SHP77 treated with DMSO at 0.1 percent for 48 hours (cell line): ENCODE measurements at regions not wholly inside any gene's neighbourhood (a gene's known extent, or its start where the extent isn't known, plus 50 kb on each side); places are given as distances from the start of the nearest gene placed in this dataset.

Source experiments
- DNase-seq: peaks from one replicate; lab custom pipeline; 2025; lab: John Stamatoyannopoulos, UW

- DNase-seq: no peak
Observed at GRCh38 chr7:9981742-9982349, 991.8 kb upstream of the PHF14 start.

GRCh38 chr7:9983048-9983447, 990.6 kb upstream of the PHF14 start:
- no peak for DNase-seq

DNA sequence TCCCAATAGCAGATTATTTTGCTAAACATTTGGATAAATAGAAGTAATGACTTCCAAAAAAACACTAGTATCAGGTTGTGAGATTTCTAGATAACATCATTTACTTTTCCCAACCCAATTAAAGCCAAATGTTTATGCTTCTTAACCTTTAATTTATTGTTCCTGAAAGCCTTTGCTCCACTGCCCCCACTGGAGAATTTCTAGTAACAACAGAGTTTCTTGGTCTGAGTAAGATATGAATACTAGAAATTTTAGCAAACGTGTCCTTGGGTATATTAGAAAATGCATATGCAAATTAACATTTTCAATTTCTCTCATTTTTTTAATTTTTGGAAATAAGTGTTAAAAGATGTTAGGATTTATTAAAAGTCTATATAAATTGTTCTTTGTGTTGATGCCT, 958.0 kb upstream of the PHF14 start:
- no peak for DNase-seq

- DNase-seq: no peak
Observed at GRCh38 chr7:10022480-10022879, 951.2 kb upstream of the PHF14 start.

GRCh38 chr7:10022957-10023356, 950.7 kb upstream of the PHF14 start:
- DNase-seq: no peak

- DNase-seq: no peak
Observed at GRCh38 chr7:10034843-10035556, 938.7 kb upstream of the PHF14 start.

- DNase-seq: no peak
Observed at GRCh38 chr7:10036693-10037092, 937.0 kb upstream of the PHF14 start.

DNA sequence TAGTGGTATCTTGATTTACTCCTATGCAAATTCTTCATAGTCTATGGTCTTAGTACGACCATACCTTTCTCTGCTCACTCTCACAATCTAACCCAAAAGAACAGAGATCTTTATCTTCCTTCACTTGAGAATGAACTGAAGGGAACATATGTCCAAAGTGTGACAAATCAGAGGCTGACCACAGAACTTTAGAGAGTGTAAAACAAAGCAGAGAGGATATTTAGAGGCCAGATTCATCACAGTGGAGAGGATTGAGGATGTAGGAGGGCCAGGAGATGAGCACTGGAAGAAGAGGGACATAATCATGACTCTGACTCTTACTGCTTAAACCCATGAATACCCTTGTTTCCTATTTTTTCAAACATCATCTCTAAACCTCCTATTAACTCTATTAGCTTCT, 935.3 kb upstream of the PHF14 start:
- no peak for DNase-seq

DNA sequence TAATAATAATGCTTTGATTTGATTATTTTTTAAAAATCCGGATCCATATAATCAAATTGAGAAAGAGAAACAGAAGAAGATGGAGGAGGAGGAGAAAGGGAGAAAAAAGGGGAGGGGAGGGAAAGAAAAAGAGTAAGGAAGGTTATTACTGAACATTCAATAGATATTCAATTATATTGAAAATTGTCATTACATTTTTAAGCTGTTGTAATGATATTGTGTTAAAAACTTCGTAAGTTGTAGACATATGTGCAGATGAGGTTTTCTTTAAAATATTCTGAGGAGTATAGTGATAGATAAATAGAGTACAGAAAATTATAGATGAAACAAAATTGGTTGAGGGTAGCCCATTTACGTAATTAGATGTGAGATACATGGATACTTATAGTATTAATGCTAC, 933.0 kb upstream of the PHF14 start:
- no peak for DNase-seq

- no peak for DNase-seq
Observed at GRCh38 chr7:10070899-10071298, 902.8 kb upstream of the PHF14 start.

- DNase-seq: no peak
Observed at GRCh38 chr7:10075866-10076265, 897.8 kb upstream of the PHF14 start.

GRCh38 chr7:10076660-10077300, 896.9 kb upstream of the PHF14 start:
- no peak for DNase-seq

DNA sequence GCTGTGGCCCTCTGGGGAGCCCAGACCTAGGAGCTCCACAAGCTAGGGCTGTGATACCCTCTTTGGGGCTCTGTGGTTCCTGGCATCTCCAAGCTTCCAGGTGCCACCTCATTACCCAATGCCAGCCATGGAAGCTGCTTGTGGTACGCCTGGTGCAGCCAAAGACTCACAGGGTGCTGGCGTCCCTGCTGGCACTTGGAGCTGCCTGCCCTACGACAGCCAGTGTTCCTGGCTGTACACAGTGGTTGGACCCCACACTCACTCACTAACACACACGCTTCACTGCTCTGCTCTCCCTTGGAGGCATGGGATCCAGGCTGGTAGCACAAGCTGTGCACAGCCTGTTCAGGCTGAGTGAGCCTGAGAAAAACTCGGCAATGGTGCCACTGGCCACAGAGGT, 894.1 kb upstream of the PHF14 start:
- no peak for DNase-seq

- DNase-seq: no peak
Observed at GRCh38 chr7:10082896-10083295, 890.8 kb upstream of the PHF14 start.

- DNase-seq: no peak
Observed at GRCh38 chr7:10083766-10084165, 889.9 kb upstream of the PHF14 start.

GRCh38 chr7:10085231-10085630, 888.4 kb upstream of the PHF14 start:
- DNase-seq: no peak

DNA sequence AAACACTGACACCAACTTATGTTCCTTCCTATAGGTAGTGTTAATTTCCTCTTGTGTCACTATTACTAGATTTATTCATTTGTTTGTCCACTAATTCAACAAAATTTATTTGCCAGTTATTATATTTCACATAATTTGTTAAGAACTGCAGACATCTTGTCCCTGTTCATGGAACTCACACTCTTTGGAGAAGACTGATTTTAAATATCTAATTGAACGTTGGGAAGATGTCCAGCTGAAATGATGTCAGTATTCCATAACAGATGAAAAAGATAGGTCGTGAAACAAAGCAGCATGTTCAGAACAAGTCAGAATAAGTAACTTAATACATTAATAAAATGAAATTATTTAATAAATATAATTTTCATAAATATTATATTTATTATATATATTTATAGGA, 873.1 kb upstream of the PHF14 start:
- DNase-seq: no peak

DNA sequence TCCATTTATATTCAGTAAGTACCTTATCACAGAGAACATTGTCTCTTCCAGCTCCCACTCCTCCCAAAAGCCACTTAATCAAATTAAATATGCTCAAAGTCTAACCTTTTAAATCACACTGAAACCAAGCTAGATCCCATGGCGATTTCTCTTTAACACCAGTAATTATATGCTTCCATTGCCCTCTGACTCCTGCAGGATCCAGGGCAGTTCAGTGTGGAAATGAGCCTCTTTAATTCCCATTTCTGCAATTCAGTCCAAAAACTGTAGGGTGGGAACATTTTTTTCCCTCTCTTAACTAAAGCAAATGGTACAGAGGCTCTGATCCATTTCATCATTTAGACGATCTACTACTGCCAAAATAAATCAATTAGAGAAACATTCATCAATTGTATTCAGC, 872.3 kb upstream of the PHF14 start:
- DNase-seq: no peak

DNA sequence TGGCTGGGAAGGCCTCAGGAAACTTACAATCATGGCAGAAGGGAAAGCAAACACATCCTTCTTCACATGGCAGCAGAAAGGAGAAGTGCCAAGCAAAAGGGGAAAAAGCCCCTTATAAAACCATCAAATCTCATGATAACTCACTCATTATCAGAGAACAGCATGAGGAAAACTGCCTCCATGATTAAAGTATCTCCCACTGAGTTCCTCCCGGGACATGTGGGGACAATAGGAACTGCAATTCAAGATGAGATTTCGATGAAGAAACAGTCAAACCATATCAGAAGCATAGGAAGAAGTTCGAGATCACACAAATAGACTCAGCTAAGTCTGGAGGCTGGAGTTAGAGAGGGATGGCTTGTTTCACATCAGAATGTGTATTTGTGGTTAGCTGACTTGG, 869.4 kb upstream of the PHF14 start:
- no peak for DNase-seq

DNA sequence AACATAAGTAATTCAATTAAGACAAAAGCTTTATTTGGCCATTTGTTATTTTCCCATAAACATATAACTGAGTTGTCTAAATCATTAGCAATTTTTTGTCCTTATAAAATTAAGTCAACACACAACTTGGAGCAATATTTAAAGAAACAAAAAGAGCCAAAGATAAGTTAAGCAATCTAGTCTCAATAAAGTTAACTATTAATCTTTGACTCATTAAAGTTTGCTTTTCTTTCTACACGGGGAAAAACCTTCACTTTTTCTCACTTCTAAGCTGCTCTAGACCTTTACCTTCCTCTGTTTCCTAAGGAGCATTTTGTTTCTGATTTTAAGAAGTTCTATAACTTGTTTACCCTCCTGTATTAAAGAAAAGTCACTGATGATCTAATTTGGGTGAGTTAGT, 867.1 kb upstream of the PHF14 start:
- DNase-seq: no peak

- no peak for DNase-seq
Observed at GRCh38 chr7:10116511-10116910, 857.2 kb upstream of the PHF14 start.

DNA sequence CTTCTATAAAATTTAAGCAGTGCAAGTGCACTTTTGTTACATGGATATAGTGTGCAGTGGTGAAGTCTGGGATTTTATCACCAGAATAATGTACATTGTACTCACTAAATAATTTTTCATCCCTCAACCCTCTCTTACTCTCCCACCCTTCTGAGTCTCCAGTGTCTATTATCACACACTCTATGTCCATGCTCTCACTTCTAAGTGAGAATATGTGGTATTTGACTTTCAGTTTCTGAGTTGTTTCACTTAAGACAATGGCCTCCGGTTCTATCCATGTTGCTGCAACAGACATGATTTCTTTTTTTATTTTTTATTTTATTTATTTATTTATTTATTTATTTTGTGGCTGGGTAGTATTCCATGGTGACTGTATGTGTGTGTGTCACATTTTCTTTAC, 855.9 kb upstream of the PHF14 start:
- DNase-seq: no peak

DNA sequence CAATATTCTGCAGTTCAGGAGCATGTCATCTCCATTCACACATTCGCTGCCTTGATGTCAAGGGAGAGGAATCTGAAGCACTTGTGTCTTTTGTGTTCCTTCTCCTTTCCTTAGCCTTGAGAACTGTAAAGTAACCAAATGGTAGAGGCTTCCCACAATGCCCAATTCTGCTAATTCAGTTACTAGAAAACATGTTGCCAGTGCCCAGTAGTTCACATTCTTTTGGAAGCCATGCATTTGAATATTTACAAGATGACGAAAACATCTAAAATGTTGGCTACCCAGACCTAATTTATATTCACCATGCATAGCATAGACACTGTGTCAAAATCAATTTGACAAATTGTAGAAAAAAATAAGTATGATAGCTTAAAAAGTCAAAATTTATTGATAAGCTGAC, 852.7 kb upstream of the PHF14 start:
- DNase-seq: no peak

- DNase-seq: peak; percentile 54
Observed at GRCh38 chr7:10121631-10122030, 852.0 kb upstream of the PHF14 start.
